HG03378 (cell line): ENCODE measurements at regions not wholly inside any gene's neighbourhood (a gene's known extent, or its start where the extent isn't known, plus 50 kb on each side); places are given as distances from the start of the nearest gene placed in this dataset.
A peak's percentile ranks its signal among the peaks of the same experiment; 100 is the strongest.

ENCODE experiments used
- ATAC-seq: cut with Tn5 transposase; IDR thresholded peaks from one replicate; pipeline ENCODE4 v1.9.1; 2021; ENCODE audit warnings: mild to moderate bottlenecking, moderate library complexity; ENCODE audit not compliant: unreplicated experiment

GRCh38 chr2:133936096-133936495, 317.8 kb upstream of the MGAT5 start:
- no peak for ATAC-seq

GRCh38 chr2:133936601-133937000, 317.3 kb upstream of the MGAT5 start:
- no peak for ATAC-seq

GRCh38 chr2:133937669-133938068, 316.2 kb upstream of the MGAT5 start:
- ATAC-seq, result no peak

DNA sequence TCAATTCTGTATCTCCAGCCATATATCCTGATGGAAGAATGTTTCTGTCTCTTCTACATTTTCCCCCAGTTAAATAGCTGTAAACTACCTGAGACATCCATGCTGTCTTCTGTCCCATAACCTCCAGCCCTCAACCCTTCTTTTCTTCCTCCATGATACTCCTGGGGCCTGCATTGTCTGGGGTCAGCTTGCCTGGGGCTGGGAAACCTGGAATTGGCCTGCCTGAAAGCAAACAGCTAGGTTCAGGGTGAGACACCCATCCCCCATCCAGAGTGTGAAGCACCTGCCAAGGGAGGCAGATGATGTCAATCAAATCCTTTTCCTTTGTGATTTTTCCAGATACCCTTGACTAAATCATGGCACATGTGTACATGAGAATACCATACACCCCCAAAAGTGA, 313.7 kb upstream of the MGAT5 start:
- ATAC-seq, result no peak

DNA sequence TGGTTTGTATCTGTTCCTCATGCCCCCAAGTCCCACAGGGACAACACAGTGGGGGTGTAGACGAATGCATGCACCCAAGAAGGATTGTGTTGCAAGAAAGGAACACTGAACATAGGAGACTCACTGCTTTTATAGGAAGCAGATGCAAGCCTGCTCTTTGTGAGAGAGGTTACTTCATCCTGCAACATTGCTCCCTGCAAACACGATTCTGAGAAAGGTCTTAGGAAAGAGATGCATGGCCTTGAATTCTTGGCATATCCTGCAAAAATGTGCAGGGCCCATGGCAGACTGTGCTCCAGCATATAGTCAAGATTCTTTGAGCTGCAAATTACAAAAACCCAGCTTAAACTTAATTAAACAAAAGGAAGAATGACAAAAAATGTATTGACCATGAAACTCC, 312.2 kb upstream of the MGAT5 start:
- ATAC-seq, result no peak

- no peak for ATAC-seq
Measured at GRCh38 chr2:133942398-133942797, 311.5 kb upstream of the MGAT5 start.

DNA sequence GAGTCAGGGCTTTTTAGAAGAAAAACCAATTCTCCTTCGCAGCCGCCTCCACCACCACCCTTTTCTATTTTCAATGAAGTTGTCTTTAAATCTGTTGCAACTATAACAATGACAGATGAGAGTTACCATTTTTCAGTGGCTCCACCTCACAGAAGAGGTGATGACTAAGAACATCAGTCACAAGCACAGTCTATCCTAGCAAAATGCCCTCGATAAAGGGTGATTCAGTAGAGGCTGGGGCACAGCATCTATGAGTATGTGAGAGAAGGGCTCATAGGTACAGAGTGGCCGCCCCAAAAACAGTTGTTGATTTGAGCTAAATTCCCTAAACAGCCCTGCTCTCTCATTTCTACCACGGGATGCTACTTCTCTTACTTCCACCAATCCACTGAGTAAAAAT, 310.8 kb upstream of the MGAT5 start:
- no peak for ATAC-seq

DNA sequence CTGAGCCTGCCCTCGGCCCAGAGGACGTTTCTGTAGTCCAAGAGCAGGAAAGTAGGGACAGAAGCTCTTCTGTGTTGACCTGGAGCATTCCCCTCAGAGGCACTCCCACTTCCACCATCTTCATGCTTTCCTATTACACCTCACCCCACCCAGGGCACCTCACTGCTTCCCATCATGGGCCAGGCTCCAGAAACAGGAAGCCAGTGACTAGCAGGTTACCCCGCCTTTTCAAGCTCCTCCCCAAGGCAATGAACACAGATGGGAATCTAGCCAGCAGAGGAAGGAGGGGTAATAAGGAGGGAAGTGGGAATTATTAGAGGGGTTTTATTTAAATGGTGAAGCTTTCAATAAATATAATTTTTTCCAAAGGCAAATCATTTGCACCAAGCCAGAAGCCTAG, 308.8 kb upstream of the MGAT5 start:
- no peak for ATAC-seq

DNA sequence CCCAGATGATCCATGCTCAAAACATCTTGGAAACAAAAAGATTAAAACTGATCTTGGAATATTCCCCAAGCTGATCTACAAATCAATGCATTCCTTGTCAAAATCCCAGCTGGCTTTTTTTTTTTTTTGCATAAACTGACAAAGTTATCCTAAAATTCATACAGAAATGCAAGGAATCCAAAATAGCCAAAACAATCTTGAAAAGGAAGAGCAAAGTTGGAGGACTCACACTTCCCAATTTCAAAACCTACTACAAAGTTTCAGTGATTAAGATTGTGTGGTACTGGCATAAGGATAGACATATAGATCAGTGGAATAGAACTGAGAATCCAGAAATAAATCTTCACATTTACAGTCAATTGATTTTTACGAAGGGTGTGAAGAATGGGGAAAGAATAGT, 306.8 kb upstream of the MGAT5 start:
- no peak for ATAC-seq

GRCh38 chr2:133948610-133949290, 305.1 kb upstream of the MGAT5 start:
- ATAC-seq, result no peak

DNA sequence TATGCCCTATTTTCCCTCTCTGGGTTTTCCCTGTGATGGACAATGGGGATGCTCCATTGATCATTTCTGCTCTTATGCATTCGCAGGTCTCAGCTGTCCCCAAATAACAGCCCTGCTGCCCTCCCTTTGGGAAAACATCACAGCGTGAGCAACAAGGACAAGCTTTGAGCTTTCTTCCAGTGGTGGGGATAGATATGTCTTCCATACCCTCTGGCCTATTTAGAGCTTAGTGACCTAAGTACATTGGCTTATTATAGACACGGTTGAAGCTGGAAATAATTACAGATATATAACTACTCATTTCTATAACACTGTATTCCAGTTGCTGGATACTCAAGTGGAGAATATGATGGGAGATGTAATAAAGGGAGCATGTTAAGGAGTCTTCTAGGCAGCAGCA, 304.3 kb upstream of the MGAT5 start:
- ATAC-seq, result no peak

DNA sequence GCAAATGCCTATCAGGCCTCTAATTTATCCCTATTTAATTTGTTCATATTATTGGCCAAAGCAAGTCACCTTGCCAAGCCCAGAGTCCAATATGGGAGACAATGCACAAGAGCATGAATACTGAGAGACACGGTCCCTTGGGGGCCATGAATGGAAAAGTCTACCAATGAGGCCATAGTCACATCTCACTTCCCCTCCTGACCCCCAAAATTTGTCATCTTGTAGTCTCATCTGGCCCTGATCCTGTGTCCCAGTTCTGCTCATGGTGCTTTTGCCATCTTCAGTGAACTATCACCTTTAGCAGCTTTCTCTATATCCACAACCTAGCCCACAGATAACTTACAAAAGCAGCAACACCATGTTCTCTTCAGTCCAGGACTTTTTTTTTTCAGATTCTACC, 302.7 kb upstream of the MGAT5 start:
- no peak for ATAC-seq

DNA sequence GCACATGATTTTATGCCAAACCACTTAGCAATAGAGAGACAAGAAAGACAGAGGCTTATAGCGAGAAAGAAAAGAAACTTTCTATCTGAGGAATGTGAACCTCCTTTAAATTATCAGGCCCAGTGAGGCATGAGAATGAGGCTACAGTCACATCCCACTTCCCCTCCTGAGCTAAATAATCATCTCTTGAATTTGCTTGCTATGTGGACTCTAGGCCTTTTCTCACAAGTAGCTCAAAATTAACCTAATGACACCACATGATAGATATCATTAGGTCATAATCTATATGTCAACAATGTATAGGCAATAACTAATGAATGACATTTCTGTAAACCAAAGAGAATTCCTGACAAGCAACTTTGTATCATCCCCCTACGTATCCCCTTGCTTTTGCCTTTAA, 301.5 kb upstream of the MGAT5 start:
- peak; percentile 65 for ATAC-seq

- no peak for ATAC-seq
Measured at GRCh38 chr2:133952896-133953295, 301.0 kb upstream of the MGAT5 start.

- peak; percentile 71 for ATAC-seq
Measured at GRCh38 chr2:133953524-133953923, 300.3 kb upstream of the MGAT5 start.

- no peak for ATAC-seq
Measured at GRCh38 chr2:133954636-133955035, 299.2 kb upstream of the MGAT5 start.

DNA sequence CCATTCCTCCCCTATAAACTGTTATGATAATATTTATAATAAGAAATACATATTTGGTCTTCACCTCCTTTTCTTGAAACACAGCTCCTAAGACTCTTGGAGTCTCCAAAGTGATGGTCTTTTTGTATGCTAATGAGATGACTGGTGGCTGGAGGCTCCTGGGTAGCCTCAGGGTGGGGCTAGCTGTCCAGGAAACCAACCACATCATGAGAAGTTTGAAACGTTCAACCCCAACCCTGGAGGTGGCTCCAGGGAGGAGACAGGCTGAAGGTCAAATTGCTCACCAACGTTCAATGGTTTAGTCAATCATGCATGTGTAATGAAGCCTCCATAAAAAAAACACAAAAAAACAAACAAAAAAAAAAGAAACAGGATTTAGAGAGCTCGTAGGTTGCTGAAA, 298.7 kb upstream of the MGAT5 start:
- ATAC-seq, result no peak

GRCh38 chr2:133956434-133956935, 297.4 kb upstream of the MGAT5 start:
- ATAC-seq, result no peak

GRCh38 chr2:133957724-133958480, 296.0 kb upstream of the MGAT5 start:
- ATAC-seq, result no peak

DNA sequence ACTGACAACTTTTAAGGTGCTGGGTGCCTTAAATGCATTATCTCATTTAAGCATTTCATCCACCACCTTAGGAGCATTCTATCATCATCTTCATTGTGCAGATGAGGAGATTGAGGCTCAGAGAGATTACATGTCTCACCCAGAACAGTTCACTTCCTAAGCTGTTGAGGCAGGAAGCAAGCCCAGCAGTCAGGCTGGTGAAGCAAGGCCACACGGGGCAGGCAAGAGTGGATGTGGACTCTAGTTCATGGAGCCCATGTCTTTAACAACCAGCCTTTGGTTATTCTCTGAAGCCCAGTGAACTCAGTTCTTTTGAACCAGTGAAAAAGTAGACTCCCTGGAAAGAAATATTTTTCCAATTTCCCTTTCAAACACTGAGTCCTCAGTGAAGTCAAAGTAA, 294.8 kb upstream of the MGAT5 start:
- no peak for ATAC-seq

DNA sequence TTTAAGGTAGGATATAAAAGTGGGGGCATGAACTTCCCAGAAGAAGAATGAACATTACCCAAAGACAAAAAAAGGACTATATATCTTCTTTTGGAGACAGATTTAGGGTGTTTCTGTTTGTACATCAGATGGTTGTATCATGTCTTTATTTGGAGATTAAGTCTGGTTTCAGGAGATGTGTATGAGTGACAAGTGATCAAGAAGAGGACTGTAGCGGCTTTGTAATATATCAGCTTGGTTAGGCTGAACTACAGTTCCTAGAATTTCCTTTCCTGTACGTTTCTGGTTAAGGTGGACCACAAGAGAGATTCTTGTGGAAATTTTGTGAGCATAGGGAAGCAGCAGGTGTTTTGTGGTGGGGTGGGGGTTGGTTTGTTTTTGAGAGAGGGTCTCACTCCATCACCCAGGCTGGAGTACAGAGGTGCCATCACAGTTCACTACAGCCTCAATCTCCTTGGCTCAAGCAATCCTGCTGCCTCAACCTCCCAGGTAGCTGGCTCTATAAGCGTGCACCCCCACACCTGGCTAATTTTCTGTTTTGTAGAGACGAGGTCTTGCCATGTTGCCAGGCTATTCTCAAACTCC, 287.1 kb upstream of the MGAT5 start:
- no peak for ATAC-seq

- no peak for ATAC-seq
Measured at GRCh38 chr2:133967326-133967725, 286.5 kb upstream of the MGAT5 start.
